ENCODE measurements at regions not wholly inside any gene's neighbourhood (a gene's known extent, or its start where the extent isn't known, plus 50 kb on each side); places are given as distances from the start of the nearest gene placed in this dataset.

DNA sequence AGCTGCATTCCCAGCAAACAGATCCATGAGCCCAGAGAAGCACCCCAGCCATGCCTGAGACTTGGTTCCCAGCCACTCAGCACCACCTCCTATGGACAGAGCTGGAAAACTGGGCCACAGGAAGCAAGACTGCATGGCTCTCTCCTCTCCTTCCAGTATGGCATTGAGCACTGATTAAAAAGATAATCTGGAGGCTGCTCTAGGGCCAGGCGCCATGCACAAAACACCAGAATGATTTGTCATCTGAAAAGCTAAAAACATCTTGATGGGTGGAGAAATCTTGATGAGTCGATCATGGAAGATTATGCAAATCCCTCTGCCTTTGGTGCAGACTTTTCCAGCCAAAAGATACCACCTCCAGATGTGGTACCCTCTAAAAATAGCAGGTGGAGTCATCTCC is 62.7 kb upstream of the MRPS22 start:
- DNase-seq (ENCODE audit: low spot score) = no peak

DNA sequence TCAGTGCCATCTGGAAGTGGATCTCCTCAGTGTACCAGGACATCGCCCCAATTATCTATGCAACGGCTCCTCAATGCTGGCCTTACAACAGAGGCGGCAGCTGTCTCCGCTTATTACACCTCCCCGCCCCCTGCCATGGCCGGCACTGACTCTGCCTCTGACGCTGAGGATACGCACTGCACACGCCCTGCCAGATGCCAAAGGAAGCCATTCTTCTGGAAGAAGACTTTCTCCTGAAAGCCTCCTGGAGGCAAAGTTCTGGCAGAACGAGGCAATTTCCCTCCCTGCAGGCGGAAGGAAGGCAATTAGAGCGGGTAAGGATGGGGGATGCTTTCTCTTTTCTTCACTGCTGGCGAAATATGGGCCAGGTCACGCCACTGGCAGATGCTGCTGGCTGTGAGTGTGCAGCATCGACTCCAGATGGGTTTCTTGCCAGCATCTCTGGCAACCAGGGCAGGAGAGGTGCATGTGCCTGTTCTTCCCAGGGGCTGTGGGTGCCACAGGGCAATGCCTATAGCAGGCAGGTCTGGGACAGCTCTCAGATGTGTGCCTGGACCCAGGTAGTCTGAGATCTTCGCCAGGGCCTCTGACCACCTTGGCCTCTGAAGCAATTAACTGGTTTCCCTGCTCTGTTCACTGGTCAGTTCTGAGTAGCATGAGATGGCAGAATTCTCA is 62.2 kb upstream of the MRPS22 start:
- DNase-seq (ENCODE audit: low spot score) = no peak

DNA sequence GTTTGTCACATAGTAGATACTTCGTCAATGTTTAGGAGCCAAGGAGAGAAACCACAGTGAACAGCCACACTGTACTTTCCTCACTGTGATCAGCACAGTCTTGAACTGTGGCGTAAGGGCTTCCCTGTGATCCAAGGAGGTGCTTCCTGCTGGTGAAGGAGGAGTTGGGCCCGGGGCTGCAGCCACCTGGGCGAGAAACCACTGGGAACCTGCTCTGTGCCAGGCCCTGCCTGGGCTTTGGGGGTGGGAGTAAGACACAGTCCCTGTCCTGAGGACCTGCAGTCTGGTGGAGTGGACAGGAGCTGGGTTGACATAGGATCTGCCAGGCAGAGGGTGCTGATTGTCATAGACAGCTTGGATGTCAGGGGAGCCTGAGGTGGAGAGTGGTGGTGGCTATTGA is 60.5 kb upstream of the MRPS22 start:
- DNase-seq (ENCODE audit: low spot score) = no peak

DNA sequence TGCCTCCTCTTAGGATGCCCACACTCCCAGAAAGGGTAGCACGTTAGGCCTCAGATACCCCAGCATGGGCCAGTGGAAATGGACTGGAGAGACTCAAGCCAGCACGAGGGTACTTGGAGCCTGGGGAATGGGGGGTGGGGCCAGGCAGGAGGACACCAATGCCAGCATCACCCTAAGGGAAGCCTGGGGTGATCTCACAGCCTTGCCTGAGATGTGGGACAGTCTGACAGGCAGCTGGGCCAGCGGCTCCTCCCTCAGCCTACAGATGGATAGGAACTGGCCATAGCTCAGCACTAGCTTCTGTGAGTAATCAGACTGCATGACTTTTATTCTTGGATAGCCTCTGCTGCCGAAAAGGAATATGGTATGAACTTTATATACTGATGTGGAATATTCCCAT is 59.6 kb upstream of the MRPS22 start:
- no peak for DNase-seq (ENCODE audit: low spot score)

GRCh38 chr3:139285691-139286090 is 58.1 kb upstream of the MRPS22 start:
- DNase-seq (ENCODE audit: low spot score) = no peak

DNA sequence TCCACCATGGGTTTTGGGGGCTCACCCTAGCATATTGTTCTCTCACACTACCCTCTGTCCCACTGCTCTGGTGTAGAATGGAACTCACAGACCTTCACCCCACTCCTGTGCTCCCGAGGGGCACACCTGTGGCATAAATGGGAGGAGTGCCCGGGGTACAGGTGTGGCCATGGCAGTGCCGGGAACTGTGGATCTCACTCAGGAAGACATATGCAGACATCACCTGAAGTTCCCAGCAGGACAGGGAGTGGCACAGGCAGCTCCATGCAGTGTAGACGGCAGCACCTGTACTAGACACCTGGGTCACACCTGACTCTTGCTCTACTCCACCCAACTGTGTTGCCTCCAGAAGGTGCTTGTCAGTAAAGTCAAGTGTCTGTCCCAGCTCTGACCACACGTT is 57.6 kb upstream of the MRPS22 start:
- DNase-seq (ENCODE audit: low spot score) = no peak

DNA sequence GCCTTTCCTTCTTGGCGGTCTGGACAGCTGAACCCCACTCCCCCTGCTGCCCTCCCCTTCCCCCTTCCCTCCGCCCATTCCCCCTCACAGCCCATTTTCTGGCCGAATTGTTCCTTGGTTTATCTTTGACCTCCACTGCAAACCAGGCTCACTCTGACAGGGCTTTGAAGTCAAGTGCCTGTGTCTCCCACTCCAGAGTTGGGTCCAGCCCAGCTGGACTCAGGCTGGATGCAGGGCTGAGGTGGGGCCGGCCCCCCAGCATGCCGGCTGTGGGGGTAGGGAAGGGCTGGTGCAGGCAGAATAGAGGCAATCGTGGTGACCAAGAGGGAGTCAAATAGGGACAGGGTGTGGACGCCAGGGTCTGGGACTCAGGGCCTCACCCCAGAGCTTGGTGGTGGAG is 57.0 kb upstream of the MRPS22 start:
- no peak for DNase-seq (ENCODE audit: low spot score)

GRCh38 chr3:139287557-139287956 is 56.3 kb upstream of the MRPS22 start:
- DNase-seq (ENCODE audit: low spot score) = no peak

DNA sequence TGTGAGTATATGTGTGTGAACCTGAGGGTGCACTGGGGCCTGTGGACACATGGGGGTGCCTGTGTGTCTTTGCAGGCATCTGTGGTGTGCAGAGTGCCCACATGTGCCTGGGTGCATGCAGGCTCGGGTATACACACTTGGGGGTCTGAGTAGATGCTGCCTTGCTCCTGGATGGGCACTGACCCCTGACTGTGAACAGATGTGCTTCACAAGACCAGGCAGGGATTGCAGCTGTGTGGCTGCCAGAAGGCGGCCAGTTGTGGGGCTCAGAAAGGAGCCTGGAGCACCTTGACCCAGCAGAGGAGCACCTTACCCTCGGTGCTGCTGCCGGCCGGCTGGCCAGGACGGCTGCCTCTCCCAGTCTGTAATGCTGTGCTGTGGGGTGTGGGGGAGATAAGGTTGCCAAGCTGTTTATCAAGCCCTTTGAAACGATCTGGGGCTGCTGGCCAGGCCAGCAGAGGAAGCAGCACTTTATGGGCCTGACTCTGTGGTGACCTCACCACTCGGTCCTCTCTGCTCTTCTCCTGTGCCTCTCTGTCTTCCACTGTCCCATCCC is 55.5 kb upstream of the MRPS22 start:
- no peak for DNase-seq (ENCODE audit: low spot score)

GRCh38 chr3:139289860-139290524 is 53.8 kb upstream of the MRPS22 start:
- DNase-seq (ENCODE audit: low spot score) = no peak

GRCh38 chr3:139291276-139292051 is 52.4 kb upstream of the MRPS22 start:
- DNase-seq (ENCODE audit: low spot score) = no peak

DNA sequence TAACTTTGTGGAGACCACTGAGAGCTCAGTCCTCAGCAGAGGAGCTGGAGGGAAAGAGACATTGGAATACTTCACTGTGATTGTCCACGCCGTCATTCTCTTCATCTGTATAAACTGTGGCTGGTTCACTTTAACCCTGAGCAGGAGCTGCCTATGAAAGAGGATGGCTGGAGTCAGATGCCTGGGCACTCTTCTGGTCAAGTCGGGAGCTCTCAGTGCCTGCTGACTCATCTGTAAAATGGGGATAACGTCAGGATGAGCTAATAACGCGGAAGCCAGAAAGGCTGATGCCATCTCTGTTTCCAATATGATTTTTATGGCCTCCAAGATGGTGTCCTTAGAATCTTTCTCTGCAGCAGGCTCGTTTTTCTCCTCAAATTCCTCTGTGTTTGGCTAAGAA is 51.6 kb upstream of the MRPS22 start:
- DNase-seq (ENCODE audit: low spot score) = no peak

- DNase-seq (ENCODE audit: low spot score) = no peak
Measured at GRCh38 chr3:139292711-139293664, 50.8 kb upstream of the MRPS22 start.

DNA sequence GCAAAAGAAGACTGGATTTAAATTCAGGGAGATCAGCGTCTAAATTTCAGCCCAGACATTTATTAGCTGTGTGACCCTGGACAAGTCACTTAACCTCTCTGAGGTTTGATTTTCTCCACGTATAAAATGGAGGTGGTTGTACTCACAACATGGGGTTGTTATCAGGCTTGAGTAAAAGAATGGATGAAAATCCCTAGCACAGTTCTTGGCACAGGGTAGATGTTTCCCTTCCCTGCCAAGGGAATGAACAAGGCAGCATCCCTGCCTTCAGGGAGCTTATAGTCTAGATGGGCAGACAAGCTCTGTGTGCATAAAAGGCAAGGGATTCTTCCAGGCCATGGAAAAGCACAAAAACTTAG is 50.2 kb upstream of the MRPS22 start:
- no peak for DNase-seq (ENCODE audit: low spot score)

All from A172 (cell line).